NB4 (cell line): ENCODE measurements at regions not wholly inside any gene's neighbourhood (a gene's known extent, or its start where the extent isn't known, plus 50 kb on each side); places are given as distances from the start of the nearest gene placed in this dataset.

Experiments used
- CTCF ChIP-seq: IDR thresholded peaks from one replicate; pipeline ENCODE4 v1.5.1; 2012; ENCODE audit warnings: low read depth, low read length
- MAX ChIP-seq: IDR thresholded peaks from 2 replicates; pipeline ENCODE4 v1.6.1; 2011; ENCODE audit warnings: low read depth, low read length
- POLR2A ChIP-seq: IDR thresholded peaks from 2 replicates; pipeline ENCODE4 v1.6.1; 2011; ENCODE audit warnings: mild to moderate bottlenecking; ENCODE audit not compliant: insufficient read length; ENCODE audit errors: extremely low read depth

- TF ChIP-seq CTCF: no peak
- no peak for TF ChIP-seq POLR2A
- no peak for TF ChIP-seq MAX
Observed at GRCh38 chr11:79960461-79960860, 519.6 kb upstream of the TENM4 start.
